C4-2B (cell line): ENCODE measurements at regions not wholly inside any gene's neighbourhood (a gene's known extent, or its start where the extent isn't known, plus 50 kb on each side); places are given as distances from the start of the nearest gene placed in this dataset.

ENCODE experiments used
- CTCF ChIP-seq: fragments of 450-650 bp; conservative IDR thresholded peaks from 2 replicates; pipeline ENCODE4 v1.5.1; 2017; ENCODE audit warnings: mild to moderate bottlenecking
- ZFX ChIP-seq: fragments of 450-650 bp; IDR thresholded peaks from 2 replicates; pipeline ENCODE4 v1.6.1; 2017

GRCh38 chr11:91459840-91460239, 764.8 kb upstream of the FAT3 start:
- TF ChIP-seq CTCF (no peak), ZFX (no peak)
